Activated CD8-positive, alpha-beta T cell treated with anti-CD3 and anti-CD28 coated beads, Interleukin-2, amount 10 ng/mL, durations not matched to agents 7 days and 5 days (primary cell): ENCODE measurements at regions not wholly inside any gene's neighbourhood (a gene's known extent, or its start where the extent isn't known, plus 50 kb on each side); places are given as distances from the start of the nearest gene placed in this dataset.
"Not testable (repeated sequence)": the region's sequence is repeated elsewhere in the genome, so short reads cannot be mapped to it uniquely, and the experiment has no call there.

Source experiments
- ATAC-seq: fragments of 150-1000 bp; cut with Tn5 transposase; one replicate; pipeline ENCODE4 v1.10.0; 2021; ENCODE audit warnings: moderate library complexity
- CTCF ChIA-PET: fragments of 350-600 bp; sonication (Branson Sonifier 250); formaldehyde crosslinking; loops from one replicate; lab custom pipeline; 2021; ENCODE audit warnings: antibody characterized with exemption; lab: Charles Lee
- POLR2A ChIA-PET: fragments of 350-600 bp; sonication (Branson Sonifier 250); formaldehyde crosslinking; loops from one replicate; lab custom pipeline; 2021; ENCODE audit warnings: antibody characterized with exemption; lab: Charles Lee
- DNase-seq: peaks from one replicate; pipeline ENCODE4 v3.0.0-alpha.2; 2020
- H3K27ac Mint-ChIP-seq: one replicate; pipeline ENCODE4 v1.8.0; 2021; ENCODE audit warnings: mild to moderate bottlenecking, mixed read lengths
- H3K27me3 Mint-ChIP-seq: one replicate; pipeline ENCODE4 v1.8.0; 2021; ENCODE audit warnings: low read depth, mixed read lengths
- H3K36me3 Mint-ChIP-seq: one replicate; pipeline ENCODE4 v1.8.0; 2021; ENCODE audit warnings: low read depth, mixed read lengths
- H3K4me1 Mint-ChIP-seq: one replicate; pipeline ENCODE4 v1.8.0; 2021; ENCODE audit warnings: low read depth, mixed read lengths
- H3K4me3 Mint-ChIP-seq: one replicate; pipeline ENCODE4 v1.8.0; 2021; ENCODE audit warnings: mild to moderate bottlenecking, mixed read lengths
- H3K9me3 Mint-ChIP-seq: one replicate; pipeline ENCODE4 v1.8.0; 2022; ENCODE audit warnings: mixed read lengths; ENCODE audit not compliant: insufficient read depth

DNA sequence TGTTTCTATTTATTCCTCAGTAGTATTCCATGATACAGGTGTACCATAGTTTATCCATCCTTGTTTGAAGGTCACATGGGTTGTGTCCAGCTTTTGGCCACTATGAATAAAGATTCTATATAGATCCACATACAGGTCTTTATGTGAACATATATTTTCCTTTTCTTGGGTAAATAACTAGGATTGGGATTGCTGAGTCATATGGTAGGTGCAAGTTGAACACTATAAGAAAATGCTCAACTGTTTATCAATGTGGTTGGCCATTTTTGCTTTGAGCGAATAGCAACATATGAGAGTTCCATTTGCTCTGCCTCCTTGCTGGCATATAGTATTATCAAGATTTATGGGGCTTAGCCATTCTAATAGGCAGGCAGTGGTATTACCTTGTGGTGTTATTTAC lies 170.2 kb upstream of the KCNJ15 start:
- no peak for ATAC-seq
- peaks cover 2% of the 10 kb centered on the region for H3K27me3 Mint-ChIP-seq
- no peak overlapping the region for H3K4me3 Mint-ChIP-seq
- no peaks in the 10 kb centered on the region for H3K36me3 Mint-ChIP-seq
- H3K9me3 Mint-ChIP-seq, result no peaks in the 10 kb centered on the region
- CTCF ChIA-PET, result no interaction called here
- no peak for DNase-seq
- no peak overlapping the region for H3K27ac Mint-ChIP-seq
- POLR2A ChIA-PET, result no interaction called here
- H3K4me1 Mint-ChIP-seq, result no peaks in the 10 kb centered on the region

GRCh38 chr21:38088916-38089762 lies 167.7 kb upstream of the KCNJ15 start:
- CTCF ChIA-PET, result no interaction called here
- POLR2A ChIA-PET, result no interaction called here

DNA sequence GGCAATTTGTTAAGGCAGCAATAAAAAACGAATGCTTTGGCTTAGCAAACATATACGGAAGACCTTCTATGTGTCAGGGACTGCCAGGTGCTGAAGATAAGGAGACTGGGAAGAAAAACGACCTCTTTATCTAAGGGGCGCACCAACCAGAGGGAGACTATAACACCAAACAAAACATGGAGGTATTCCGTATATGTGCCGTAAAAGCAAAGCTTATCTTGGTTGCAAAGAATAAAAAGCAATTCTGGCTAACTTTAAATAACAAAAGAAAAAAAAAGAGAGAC lies 167.1 kb upstream of the KCNJ15 start:
- H3K4me3 Mint-ChIP-seq, result no peak overlapping the region
- peaks cover 2% of the 10 kb centered on the region for H3K27me3 Mint-ChIP-seq
- no peak for ATAC-seq
- CTCF ChIA-PET, result no interaction called here
- H3K9me3 Mint-ChIP-seq, result no peaks in the 10 kb centered on the region
- no peak for DNase-seq
- POLR2A ChIA-PET, result no interaction called here
- no peaks in the 10 kb centered on the region for H3K36me3 Mint-ChIP-seq
- H3K4me1 Mint-ChIP-seq, result no peaks in the 10 kb centered on the region
- H3K27ac Mint-ChIP-seq, result no peak overlapping the region

More at GRCh38 chr21:38088916-38089762, 167.7 kb upstream of the KCNJ15 start:
- Mint-ChIP-seq H3K4me1 (no peaks in the 10 kb centered on the region), H3K9me3 (no peaks in the 10 kb centered on the region), H3K4me3 (no peak overlapping the region), H3K36me3 (no peaks in the 10 kb centered on the region), H3K27ac (no peak overlapping the region), H3K27me3 (peaks cover 2% of the 10 kb centered on the region)
- DNase-seq, result no peak
- no peak for ATAC-seq

- H3K4me1 Mint-ChIP-seq, ATAC-seq, H3K27me3 Mint-ChIP-seq, H3K36me3 Mint-ChIP-seq, CTCF ChIA-PET, H3K4me3 Mint-ChIP-seq, H3K27ac Mint-ChIP-seq, POLR2A ChIA-PET, H3K9me3 Mint-ChIP-seq, DNase-seq: not testable (repeated sequence)
Observed at GRCh38 chr21:38091061-38091460, 165.7 kb upstream of the KCNJ15 start.

DNA sequence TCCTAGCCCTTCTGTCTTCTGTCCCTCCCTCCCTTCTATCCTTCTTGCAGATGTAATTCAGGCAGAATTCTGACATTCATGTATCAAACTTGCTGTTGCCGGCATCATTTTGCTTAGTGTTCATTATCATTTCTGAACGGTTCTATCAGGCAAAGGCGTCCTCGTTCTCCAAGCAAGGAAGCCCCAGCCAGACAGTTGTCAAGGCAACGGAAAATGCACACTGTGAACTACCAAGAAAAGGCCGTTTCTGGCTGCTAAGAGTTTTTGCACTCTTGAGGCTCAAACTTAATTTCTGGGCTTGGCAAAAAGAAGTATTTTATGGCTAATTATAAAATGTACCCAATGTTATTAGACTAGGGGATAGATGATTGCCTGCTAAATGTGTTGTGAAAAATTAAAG lies 164.7 kb upstream of the KCNJ15 start:
- POLR2A ChIA-PET, result no interaction called here
- no peaks in the 10 kb centered on the region for H3K4me1 Mint-ChIP-seq
- H3K27me3 Mint-ChIP-seq, result peaks cover 3% of the 10 kb centered on the region
- H3K9me3 Mint-ChIP-seq, result no peaks in the 10 kb centered on the region
- DNase-seq, result no peak
- H3K4me3 Mint-ChIP-seq, result no peak overlapping the region
- no peak for ATAC-seq
- H3K27ac Mint-ChIP-seq, result no peak overlapping the region
- H3K36me3 Mint-ChIP-seq, result no peaks in the 10 kb centered on the region
- CTCF ChIA-PET, result no interaction called here

GRCh38 chr21:38095220-38095619 lies 161.6 kb upstream of the KCNJ15 start:
- H3K4me3 Mint-ChIP-seq, result no peak overlapping the region
- ChIA-PET POLR2A (no interaction called here), CTCF (no interaction called here)
- H3K4me1 Mint-ChIP-seq, result no peaks in the 10 kb centered on the region
- no peaks in the 10 kb centered on the region for H3K36me3 Mint-ChIP-seq
- H3K27ac Mint-ChIP-seq, result no peak overlapping the region
- H3K27me3 Mint-ChIP-seq, result peaks cover 4% of the 10 kb centered on the region
- ATAC-seq (no peak), DNase-seq (no peak)
- H3K9me3 Mint-ChIP-seq, result no peaks in the 10 kb centered on the region

- peaks cover 4% of the 10 kb centered on the region for H3K27me3 Mint-ChIP-seq
- CTCF ChIA-PET, result no interaction called here
- no peak overlapping the region for H3K4me3 Mint-ChIP-seq
- H3K27ac Mint-ChIP-seq, result no peak overlapping the region
- ATAC-seq (no peak), DNase-seq (no peak)
- POLR2A ChIA-PET, result no interaction called here
- no peaks in the 10 kb centered on the region for H3K36me3 Mint-ChIP-seq
- no peaks in the 10 kb centered on the region for H3K9me3 Mint-ChIP-seq
- H3K4me1 Mint-ChIP-seq, result no peaks in the 10 kb centered on the region
Observed at GRCh38 chr21:38097789-38098188, 159.0 kb upstream of the KCNJ15 start.

DNA sequence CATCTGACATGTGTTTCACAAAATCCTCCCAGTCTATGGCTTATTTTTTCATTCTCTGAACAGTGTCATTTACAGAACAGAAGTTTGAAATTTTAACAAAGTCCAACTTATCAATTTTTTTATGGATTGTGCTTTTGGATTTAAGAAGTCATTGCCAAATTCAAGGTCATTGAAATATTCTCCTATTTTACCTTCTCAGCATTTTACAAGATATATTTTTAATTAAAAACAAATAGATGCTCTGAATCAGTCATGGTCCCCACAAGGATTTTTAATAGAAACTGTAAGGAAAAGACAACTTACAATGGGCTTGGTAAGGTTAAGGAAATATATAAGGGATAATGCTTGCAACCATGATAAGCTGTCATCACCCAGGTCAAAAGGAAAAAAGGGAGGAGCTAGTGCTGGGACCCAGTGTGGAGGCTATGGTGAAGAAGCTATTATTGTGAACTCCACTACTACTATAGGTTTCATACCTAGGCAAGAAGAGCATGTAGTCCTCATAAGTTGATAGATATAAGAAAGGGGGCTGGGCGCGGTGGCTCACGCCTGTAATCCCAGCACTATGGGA lies 144.5 kb upstream of the KCNJ15 start:
- no peak for ATAC-seq
- no peak overlapping the region for H3K4me3 Mint-ChIP-seq
- POLR2A ChIA-PET, result no interaction called here
- peaks cover 28% of the 10 kb centered on the region for H3K4me1 Mint-ChIP-seq
- no peak for DNase-seq
- H3K36me3 Mint-ChIP-seq, result peaks cover 2% of the 10 kb centered on the region
- H3K27me3 Mint-ChIP-seq, result peaks cover 2% of the 10 kb centered on the region
- no peaks in the 10 kb centered on the region for H3K9me3 Mint-ChIP-seq
- CTCF ChIA-PET, result no interaction called here
- no peak overlapping the region for H3K27ac Mint-ChIP-seq

GRCh38 chr21:38114717-38115333 lies 142.0 kb upstream of the KCNJ15 start:
- H3K36me3 Mint-ChIP-seq, result peaks cover 2% of the 10 kb centered on the region
- DNase-seq (no peak), ATAC-seq (peak; percentile 23)
- ChIA-PET CTCF (no interaction called here), POLR2A (no interaction called here)
- peaks cover 28% of the 10 kb centered on the region for H3K4me1 Mint-ChIP-seq
- H3K27ac Mint-ChIP-seq, result peak overlapping the region; percentile 32
- peaks cover 6% of the 10 kb centered on the region for H3K27me3 Mint-ChIP-seq
- H3K9me3 Mint-ChIP-seq, result no peaks in the 10 kb centered on the region
- H3K4me3 Mint-ChIP-seq, result no peak overlapping the region

GRCh38 chr21:38115870-38116269 lies 140.9 kb upstream of the KCNJ15 start:
- peaks cover 28% of the 10 kb centered on the region for H3K4me1 Mint-ChIP-seq
- no peaks in the 10 kb centered on the region for H3K9me3 Mint-ChIP-seq
- DNase-seq (no peak), ATAC-seq (no peak)
- peaks cover 6% of the 10 kb centered on the region for H3K27me3 Mint-ChIP-seq
- H3K36me3 Mint-ChIP-seq, result peaks cover 2% of the 10 kb centered on the region
- ChIA-PET POLR2A (no interaction called here), CTCF (no interaction called here)
- no peak overlapping the region for H3K4me3 Mint-ChIP-seq
- H3K27ac Mint-ChIP-seq, result no peak overlapping the region

DNA sequence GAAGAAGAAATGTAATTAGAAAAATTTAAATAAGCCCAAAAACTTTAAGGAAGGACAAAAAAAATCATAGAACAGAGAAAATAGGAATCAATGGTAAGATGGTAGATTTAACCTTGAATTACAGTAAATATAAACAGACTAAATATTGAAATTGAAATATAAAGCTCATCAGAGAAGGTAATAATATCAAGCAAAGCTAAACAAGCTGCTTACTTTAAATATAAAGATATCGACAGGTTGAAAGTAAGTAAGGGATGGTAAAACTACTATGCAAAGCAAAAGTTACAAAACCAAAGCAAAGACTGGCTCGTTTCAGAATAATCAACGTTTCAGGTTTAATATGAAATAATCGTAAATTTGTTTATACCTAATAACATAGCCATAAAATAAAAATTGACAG lies 137.0 kb upstream of the KCNJ15 start:
- peaks cover 2% of the 10 kb centered on the region for H3K36me3 Mint-ChIP-seq
- no peak overlapping the region for H3K4me3 Mint-ChIP-seq
- peaks cover 4% of the 10 kb centered on the region for H3K27me3 Mint-ChIP-seq
- ATAC-seq (no peak), DNase-seq (no peak)
- H3K9me3 Mint-ChIP-seq, result no peaks in the 10 kb centered on the region
- peaks cover 11% of the 10 kb centered on the region for H3K4me1 Mint-ChIP-seq
- ChIA-PET CTCF (no interaction called here), POLR2A (no interaction called here)
- no peak overlapping the region for H3K27ac Mint-ChIP-seq

- H3K4me1 Mint-ChIP-seq, H3K36me3 Mint-ChIP-seq, H3K4me3 Mint-ChIP-seq, POLR2A ChIA-PET, ATAC-seq, CTCF ChIA-PET, H3K9me3 Mint-ChIP-seq, H3K27ac Mint-ChIP-seq, H3K27me3 Mint-ChIP-seq, DNase-seq: not testable (repeated sequence)
Observed at GRCh38 chr21:38120679-38120983, 136.2 kb upstream of the KCNJ15 start.
